Prostate gland (tissue), 2 donors: ENCODE measurements at regions not wholly inside any gene's neighbourhood (a gene's known extent, or its start where the extent isn't known, plus 50 kb on each side); places are given as distances from the start of the nearest gene placed in this dataset.

Experiments used
- DNase-seq: peaks from one replicate; pipeline ENCODE4 v3.0.0-alpha.2; 2019; ENCODE audit warnings: low spot score
- H3K27ac ChIP-seq, 2 donors: fragments of 200-600 bp; sonication (generic); 2 replicates each; pipeline ENCODE4 v1.5.1; 2017 to 2019
- H3K27me3 ChIP-seq: fragments of 200-600 bp; sonication (generic); replicated peaks from 2 replicates; pipeline ENCODE4 v1.5.1; 2019; ENCODE audit not compliant: insufficient read depth
- H3K36me3 ChIP-seq, 2 donors: fragments of 200-600 bp; sonication (generic); 1 replicate in 1 of 2; 2 replicates in 1 of 2; pipeline versions ENCODE4 v1.5.1 to v1.8.1; 2017 to 2019
- H3K4me1 ChIP-seq: fragments of 200-600 bp; sonication (generic); replicated peaks from 2 replicates; pipeline ENCODE4 v1.5.1; 2019
- H3K4me3 ChIP-seq, 2 donors: fragments of 200-600 bp; sonication (generic); 2 replicates each; pipeline ENCODE4 v1.5.1; 2017 to 2019
- H3K9me3 ChIP-seq: fragments of 200-600 bp; sonication (generic); 2 replicates; pipeline ENCODE4 v1.5.1; 2017
- POLR2A ChIP-seq: fragments of 450-650 bp; IDR thresholded peaks from one replicate; pipeline ENCODE4 v1.6.1; 2016; ENCODE audit warnings: antibody characterized with exemption, mild to moderate bottlenecking
- POLR2AphosphoS5 ChIP-seq: sonication (generic); formaldehyde crosslinking; IDR thresholded peaks from one replicate; pipeline ENCODE4 v1.6.1; 2017; ENCODE audit warnings: antibody characterized with exemption
- WGBS: methylation state at CpG from one replicate; pipeline ENCODE4 v1.1.5; 2018; 5-methylcytosine and 5-hydroxymethylcytosine counted together
- intact Hi-C: fragments of 100-400 bp; cut with DNase I; formaldehyde crosslinking; loops from one replicate; pipeline ENCODE4 v1.14.2; 2022
- TF ChIP-seq, protein P1 (sequence below), 4 experiments: fragments of 200-600 bp in 2 of 4; fragments of 450-650 bp in 2 of 4; sonication (generic) in 2 of 4; IDR thresholded peaks; 1 replicate in 3 of 4; 2 replicates in 1 of 4; pipeline ENCODE4 v1.5.1; 2016 to 2019; ENCODE audit warnings: antibody characterized with exemption in 4 of 4, mild to moderate bottlenecking in 2 of 4, moderate library complexity in 2 of 4

DNA sequence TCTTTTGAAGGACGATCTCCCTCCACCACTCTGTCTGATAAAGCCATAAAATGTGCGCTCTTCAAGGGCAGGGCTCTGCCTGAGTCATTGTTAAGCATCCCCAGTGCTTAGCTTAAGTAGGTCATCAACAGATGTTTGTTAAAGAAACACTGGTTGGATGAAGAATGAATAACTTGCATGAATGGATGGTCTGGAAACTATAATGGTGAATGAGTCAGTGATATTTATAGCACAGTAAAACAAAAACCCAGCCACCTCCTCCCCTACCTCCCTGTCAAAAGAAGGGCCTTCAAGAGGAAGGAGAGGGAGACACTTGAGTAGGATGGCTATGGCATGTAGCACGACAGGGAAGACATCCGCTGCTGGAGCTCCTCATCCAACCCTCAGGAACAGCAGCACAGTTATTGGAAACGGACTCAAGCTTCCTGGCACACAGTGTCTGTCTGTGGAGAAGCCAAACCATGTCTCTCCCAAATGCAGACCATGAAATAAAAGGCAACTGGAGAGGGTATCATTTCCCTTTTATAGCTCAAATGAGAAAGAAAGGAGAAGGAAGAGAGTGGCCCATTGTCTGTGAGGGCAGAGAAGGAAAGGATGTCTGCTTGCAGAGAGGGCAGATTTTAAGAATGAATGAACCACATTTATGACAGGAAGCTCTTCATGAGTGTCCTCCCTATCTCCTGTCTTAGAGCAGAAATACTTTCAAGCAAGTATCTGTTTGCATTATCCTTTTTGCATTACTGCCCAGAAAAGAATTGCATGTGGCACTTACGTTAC, 183.5 kb upstream of the UBL3 start:
- Histone ChIP-seq H3K4me3 (no peak overlapping the region), H3K4me1 (no peaks in the 10 kb centered on the region), H3K36me3 (no peaks in the 10 kb centered on the region), H3K27ac (no peak overlapping the region), H3K9me3 (no peaks in the 10 kb centered on the region), H3K27me3 (no peaks in the 10 kb centered on the region)
- intact Hi-C loops, result no loop called here
- WGBS, result 52% methylated on average over 6 of the region's 6 CpGs
- TF ChIP-seq POLR2A (no peak), POLR2AphosphoS5 (no peak)
- TF ChIP-seq, protein P1, sequence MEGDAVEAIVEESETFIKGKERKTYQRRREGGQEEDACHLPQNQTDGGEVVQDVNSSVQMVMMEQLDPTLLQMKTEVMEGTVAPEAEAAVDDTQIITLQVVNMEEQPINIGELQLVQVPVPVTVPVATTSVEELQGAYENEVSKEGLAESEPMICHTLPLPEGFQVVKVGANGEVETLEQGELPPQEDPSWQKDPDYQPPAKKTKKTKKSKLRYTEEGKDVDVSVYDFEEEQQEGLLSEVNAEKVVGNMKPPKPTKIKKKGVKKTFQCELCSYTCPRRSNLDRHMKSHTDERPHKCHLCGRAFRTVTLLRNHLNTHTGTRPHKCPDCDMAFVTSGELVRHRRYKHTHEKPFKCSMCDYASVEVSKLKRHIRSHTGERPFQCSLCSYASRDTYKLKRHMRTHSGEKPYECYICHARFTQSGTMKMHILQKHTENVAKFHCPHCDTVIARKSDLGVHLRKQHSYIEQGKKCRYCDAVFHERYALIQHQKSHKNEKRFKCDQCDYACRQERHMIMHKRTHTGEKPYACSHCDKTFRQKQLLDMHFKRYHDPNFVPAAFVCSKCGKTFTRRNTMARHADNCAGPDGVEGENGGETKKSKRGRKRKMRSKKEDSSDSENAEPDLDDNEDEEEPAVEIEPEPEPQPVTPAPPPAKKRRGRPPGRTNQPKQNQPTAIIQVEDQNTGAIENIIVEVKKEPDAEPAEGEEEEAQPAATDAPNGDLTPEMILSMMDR (IDR thresholded peaks at IDR 0.05), result no peak
- no peak for DNase-seq

DNA sequence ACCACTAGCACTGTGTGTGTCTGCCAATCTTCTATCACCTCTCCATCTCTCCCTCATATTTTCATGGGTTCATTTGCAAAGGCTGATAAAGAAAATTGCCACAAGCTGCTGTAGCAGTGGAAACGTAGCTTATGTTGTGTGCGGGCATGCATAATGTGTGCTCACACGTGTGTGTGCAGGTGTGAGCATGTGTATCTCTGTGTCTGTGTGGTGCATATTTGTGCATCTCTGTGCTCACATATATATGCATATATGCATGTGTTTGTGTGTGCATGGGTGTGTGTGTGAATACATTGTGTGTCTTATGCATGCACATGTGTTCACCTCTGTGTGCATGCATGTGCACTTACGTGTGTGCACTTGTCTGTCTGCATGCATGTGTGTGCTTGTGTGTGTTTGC, 181.8 kb upstream of the UBL3 start:
- TF ChIP-seq POLR2AphosphoS5, result no peak
- TF ChIP-seq POLR2A, result no peak
- TF ChIP-seq, protein P1 (IDR thresholded peaks at IDR 0.05), result no peak
- no peak for DNase-seq
- no peak overlapping the region for H3K4me3 ChIP-seq
- H3K9me3 ChIP-seq, result no peaks in the 10 kb centered on the region
- no peak overlapping the region for H3K27ac ChIP-seq
- no peaks in the 10 kb centered on the region for H3K36me3 ChIP-seq
- H3K4me1 ChIP-seq, result peaks cover 4% of the 10 kb centered on the region
- H3K27me3 ChIP-seq, result no peaks in the 10 kb centered on the region
- intact Hi-C loops, result no loop called here
- 94% methylated on average over 4 of the region's 4 CpGs for WGBS

DNA sequence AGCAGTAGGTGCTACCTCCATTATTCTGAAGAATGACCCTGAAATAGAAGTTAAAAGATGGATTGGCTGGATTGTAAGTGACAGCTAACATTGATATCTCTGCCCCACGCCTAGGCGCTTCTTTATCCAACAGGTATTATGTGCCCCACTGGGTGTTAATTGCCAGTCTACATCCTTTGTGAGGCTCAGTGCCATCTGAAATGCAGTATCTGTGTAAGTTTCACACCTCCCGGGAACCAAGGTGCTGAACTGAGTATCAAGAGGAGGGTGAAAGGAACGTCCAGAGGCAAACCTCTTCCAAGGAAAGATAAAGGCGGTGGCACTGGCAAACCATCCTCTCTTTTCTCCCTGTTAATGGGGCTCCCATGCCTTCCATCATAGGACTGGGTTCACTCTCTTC, 181.1 kb upstream of the UBL3 start:
- TF ChIP-seq POLR2A, result no peak
- TF ChIP-seq, protein P1 (IDR thresholded peaks at IDR 0.05), result no peak
- TF ChIP-seq POLR2AphosphoS5, result no peak
- intact Hi-C loops, result no loop called here
- no peak overlapping the region for H3K4me3 ChIP-seq
- H3K4me1 ChIP-seq, result peaks cover 4% of the 10 kb centered on the region
- H3K36me3 ChIP-seq, result no peaks in the 10 kb centered on the region
- 86% methylated on average over 5 of the region's 5 CpGs for whole genome bisulfite sequencing
- no peaks in the 10 kb centered on the region for H3K9me3 ChIP-seq
- no peaks in the 10 kb centered on the region for H3K27me3 ChIP-seq
- no peak for DNase-seq
- no peak overlapping the region for H3K27ac ChIP-seq

DNA sequence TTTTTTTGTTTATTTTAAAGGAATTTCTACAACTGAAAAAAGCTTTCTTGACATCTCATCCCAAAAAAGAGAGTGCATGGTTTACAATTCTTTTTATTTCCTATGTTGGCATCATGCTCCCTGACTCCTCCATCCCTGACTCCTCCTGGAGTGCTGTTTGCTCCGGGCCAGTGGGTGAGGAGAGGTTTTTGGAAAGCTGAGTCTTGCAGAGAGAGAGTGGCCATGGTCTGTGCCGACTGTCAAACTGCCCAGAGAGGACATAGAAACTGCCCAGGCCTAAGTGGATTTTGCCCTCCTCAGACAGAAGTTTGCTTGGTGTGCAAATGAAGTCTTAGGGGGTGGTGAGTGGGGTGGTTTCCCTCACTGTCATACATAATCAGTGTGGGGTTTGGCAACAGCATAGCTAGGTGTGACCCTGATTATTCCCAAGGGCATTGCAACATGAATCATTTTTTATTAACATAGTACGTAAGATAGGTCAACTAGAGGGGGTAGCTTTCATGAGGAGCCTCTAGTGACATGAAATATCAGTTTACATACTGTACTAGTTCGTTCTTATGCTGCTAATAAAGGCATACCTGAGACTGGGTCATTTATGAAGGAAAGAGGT, 179.8 kb upstream of the UBL3 start:
- 91% methylated on average over 4 of the region's 4 CpGs for WGBS
- no peak for DNase-seq
- peaks cover 4% of the 10 kb centered on the region for H3K4me1 ChIP-seq
- H3K9me3 ChIP-seq, result no peaks in the 10 kb centered on the region
- no peak overlapping the region for H3K27ac ChIP-seq
- H3K27me3 ChIP-seq, result no peaks in the 10 kb centered on the region
- H3K4me3 ChIP-seq, result no peak overlapping the region
- TF ChIP-seq, protein P1 (IDR thresholded peaks at IDR 0.05), result no peak
- TF ChIP-seq POLR2AphosphoS5 (no peak), POLR2A (no peak)
- no peaks in the 10 kb centered on the region for H3K36me3 ChIP-seq
- intact Hi-C loops, result no loop called here
